HG03280 (cell line): ENCODE measurements at regions not wholly inside any gene's neighbourhood (a gene's known extent, or its start where the extent isn't known, plus 50 kb on each side); places are given as distances from the start of the nearest gene placed in this dataset.

ENCODE experiments used
- ATAC-seq: cut with Tn5 transposase; IDR thresholded peaks from one replicate; pipeline ENCODE4 v1.9.1; 2021; ENCODE audit warnings: mild to moderate bottlenecking, moderate library complexity; ENCODE audit not compliant: unreplicated experiment

- no peak for ATAC-seq
Observed at GRCh38 chr5:7329712-7330111, 66.2 kb upstream of the ADCY2 start.

- no peak for ATAC-seq
Observed at GRCh38 chr5:7330256-7330655, 65.7 kb upstream of the ADCY2 start.

- no peak for ATAC-seq
Observed at GRCh38 chr5:7331131-7331530, 64.8 kb upstream of the ADCY2 start.
